Suppressor macrophage treated with lipopolysaccharide for 1 hour (primary cell): ENCODE measurements at regions not wholly inside any gene's neighbourhood (a gene's known extent, or its start where the extent isn't known, plus 50 kb on each side); places are given as distances from the start of the nearest gene placed in this dataset.
A peak's percentile ranks its signal among the peaks of the same experiment; 100 is the strongest.

ENCODE experiments used
- DNase-seq, 3 donors: peaks; one replicate each; pipeline ENCODE4 v3.0.0-alpha.2; 2020 to 2022

- no peak for DNase-seq
Measured at GRCh38 chr6:41429506-41430504, 94.4 kb downstream of the NCR2 start.

GRCh38 chr6:41430875-41431274 is 95.5 kb downstream of the NCR2 start:
- peak; percentile 53 to 62 (median 56) for DNase-seq

GRCh38 chr6:41432280-41432679 is 96.9 kb downstream of the NCR2 start:
- no peak for DNase-seq

GRCh38 chr6:41434803-41435481 is 99.5 kb downstream of the NCR2 start:
- DNase-seq: no peak

GRCh38 chr6:41437604-41438003 is 102.2 kb downstream of the NCR2 start:
- DNase-seq: no peak

GRCh38 chr6:41438746-41439145 is 103.3 kb downstream of the NCR2 start:
- no peak for DNase-seq

- peak; percentile 64 to 69 (median 64) for DNase-seq
Measured at GRCh38 chr6:41439524-41440418, 104.4 kb downstream of the NCR2 start.

GRCh38 chr6:41440958-41441357 is 105.2 kb upstream of the FOXP4 start:
- no peak for DNase-seq

GRCh38 chr6:41441598-41442351 is 104.4 kb upstream of the FOXP4 start:
- no peak for DNase-seq

- no peak for DNase-seq
Measured at GRCh38 chr6:41442352-41442672, 103.9 kb upstream of the FOXP4 start.

GRCh38 chr6:41442800-41443501 is 103.2 kb upstream of the FOXP4 start:
- DNase-seq: peak in 1 of 3 donors; percentile 37

- DNase-seq: no peak
Measured at GRCh38 chr6:41443616-41444525, 102.3 kb upstream of the FOXP4 start.

- no peak for DNase-seq
Measured at GRCh38 chr6:41445261-41445660, 100.9 kb upstream of the FOXP4 start.

- no peak for DNase-seq
Measured at GRCh38 chr6:41446132-41446531, 100.0 kb upstream of the FOXP4 start.

GRCh38 chr6:41446907-41447545 is 99.2 kb upstream of the FOXP4 start:
- DNase-seq: no peak

GRCh38 chr6:41448256-41448655 is 97.9 kb upstream of the FOXP4 start:
- DNase-seq: no peak

GRCh38 chr6:41449399-41450245 is 96.6 kb upstream of the FOXP4 start:
- DNase-seq: no peak

- no peak for DNase-seq
Measured at GRCh38 chr6:41450581-41450980, 95.6 kb upstream of the FOXP4 start.

- DNase-seq: no peak
Measured at GRCh38 chr6:41451039-41451438, 95.1 kb upstream of the FOXP4 start.
